H1 (cell line): ENCODE measurements at regions not wholly inside any gene's neighbourhood (a gene's known extent, or its start where the extent isn't known, plus 50 kb on each side); places are given as distances from the start of the nearest gene placed in this dataset.

ENCODE experiments used
- CTCF ChIA-PET: fragments of 300-600 bp; sonication (Branson Sonifier 250); formaldehyde crosslinking; loops from one replicate; lab custom pipeline; 2021; ENCODE audit not compliant: partially characterized antibody; lab: Charles Lee
- POLR2A ChIA-PET: fragments of 300-600 bp; sonication (Branson Sonifier 250); formaldehyde crosslinking; loops from one replicate; lab custom pipeline; 2021; ENCODE audit warnings: inconsistent platforms; ENCODE audit not compliant: partially characterized antibody; lab: Charles Lee
- DNase-seq, 2 experiments: peaks; one replicate each; pipeline versions ENCODE4 v3.0.0 to v3.0.0-alpha.2; 2010 to 2022; ENCODE audit warnings: low spot score in 2 of 2, low read depth in 1 of 2, mixed read lengths in 1 of 2
- FAIRE-seq: peaks from 2 replicates; lab custom pipeline; 2011; peaks lifted over from hg19 to GRCh38; lab: Jason Lieb, UNC
- H2AFZ ChIP-seq: 2 replicates; pipeline ENCODE4 v1.8.1; 2012; ENCODE audit warnings: low read length, inconsistent platforms
- H2AK5ac ChIP-seq: 2 replicates; pipeline ENCODE4 v1.6.1; 2013; ENCODE audit warnings: low read depth, low read length
- H2BK120ac ChIP-seq: replicated peaks from 2 replicates; pipeline ENCODE3; 2013; ENCODE audit warnings: low read depth, low read length, inconsistent platforms
- H2BK12ac ChIP-seq: 2 replicates; pipeline ENCODE4 v1.6.1; 2013; ENCODE audit warnings: low read depth, low read length
- H2BK15ac ChIP-seq: 2 replicates; pipeline ENCODE4 v1.6.1; 2013; ENCODE audit warnings: low read length
- H2BK20ac ChIP-seq: 2 replicates; pipeline ENCODE4 v1.6.1; 2013; ENCODE audit warnings: low read length
- H2BK5ac ChIP-seq: 2 replicates; pipeline ENCODE4 v1.6.1; 2013; ENCODE audit warnings: low read depth, low read length
- H3K14ac ChIP-seq: 2 replicates; pipeline ENCODE4 v1.6.1; 2013; ENCODE audit warnings: inconsistent platforms; ENCODE audit not compliant: insufficient read length
- H3K18ac ChIP-seq: 2 replicates; pipeline ENCODE4 v1.6.1; 2013; ENCODE audit warnings: low read length; ENCODE audit errors: extremely low read depth
- H3K23ac ChIP-seq: 2 replicates; pipeline ENCODE4 v1.6.1; 2013; ENCODE audit warnings: inconsistent platforms; ENCODE audit not compliant: insufficient read length
- H3K23me2 ChIP-seq: 2 replicates; pipeline ENCODE4 v1.6.1; 2013; ENCODE audit warnings: low read depth, low read length
- H3K27ac ChIP-seq: 2 replicates; pipeline ENCODE4 v1.6.1; 2011; ENCODE audit warnings: low read depth, low read length, inconsistent platforms
- H3K27me3 ChIP-seq, 4 experiments: replicated peaks in 1 of 4; 1 replicate in 1 of 4; 2 replicates in 3 of 4; pipeline versions ENCODE4 v1.6.1 to v1.8.1; 2011 to 2013; ENCODE audit warnings: low read length in 3 of 4, mild to moderate bottlenecking in 3 of 4, inconsistent platforms in 2 of 4, mixed read lengths in 2 of 4, moderate library complexity in 1 of 4; ENCODE audit not compliant: control insufficient read depth in 3 of 4, insufficient read depth in 3 of 4; ENCODE audit errors: extremely low read depth in 1 of 4
- H3K36me3 ChIP-seq, 4 experiments: 2 replicates each; pipeline versions ENCODE4 v1.6.1 to v1.8.1; 2011 to 2013; ENCODE audit warnings: mild to moderate bottlenecking in 4 of 4, low read length in 3 of 4, moderate library complexity in 2 of 4, control low read depth in 1 of 4, inconsistent platforms in 1 of 4; ENCODE audit not compliant: insufficient read depth in 4 of 4, control insufficient read depth in 2 of 4
- H3K4ac ChIP-seq: replicated peaks from 2 replicates; pipeline ENCODE3; 2013; ENCODE audit warnings: low read length, low read depth, mixed read lengths, inconsistent platforms; ENCODE audit not compliant: insufficient read length
- H3K4me1 ChIP-seq, 4 experiments: replicated peaks in 1 of 4; 1 replicate in 1 of 4; 2 replicates in 3 of 4; pipeline versions ENCODE4 v1.6.1 to v1.8.1; 2011 to 2013; ENCODE audit warnings: low read length in 3 of 4, inconsistent platforms in 2 of 4, mixed read lengths in 1 of 4; ENCODE audit not compliant: insufficient read depth in 4 of 4, control insufficient read depth in 3 of 4
- H3K4me2 ChIP-seq, 2 experiments: 2 replicates each; pipeline versions ENCODE4 v1.6.1 to v1.8.1; 2011 to 2013; ENCODE audit warnings: low read depth in 2 of 2, low read length in 2 of 2, control low read depth in 1 of 2, inconsistent platforms in 1 of 2, mild to moderate bottlenecking in 1 of 2; ENCODE audit not compliant: insufficient read depth in 1 of 2
- H3K4me3 ChIP-seq, 4 experiments: fragments of 200-600, 300-600 bp in 1 of 4; sonication (generic), shearing (Covaris generic), sonication (Bioruptor Twin) in 1 of 4; 2 replicates each; pipeline versions ENCODE4 v1.5.1 to v1.8.1; 2011 to 2016; ENCODE audit warnings: low read length in 4 of 4, low read depth in 3 of 4, control low read depth in 2 of 4, inconsistent platforms in 2 of 4, mild to moderate bottlenecking in 2 of 4, mixed read lengths in 1 of 4, moderate library complexity in 1 of 4; ENCODE audit not compliant: insufficient read depth in 2 of 4; ENCODE audit errors: extremely low read depth in 1 of 4
- H3K56ac ChIP-seq: replicated peaks from 2 replicates; pipeline ENCODE3; 2013; ENCODE audit warnings: low read depth, mild to moderate bottlenecking, mixed read lengths, low read length, inconsistent platforms; ENCODE audit not compliant: insufficient read length
- H3K79me1 ChIP-seq: 2 replicates; pipeline ENCODE4 v1.6.1; 2013; ENCODE audit warnings: low read depth, low read length, control low read depth
- H3K79me2 ChIP-seq, 2 experiments: 2 replicates each; pipeline versions ENCODE4 v1.6.1 to v1.8.1; 2012 to 2013; ENCODE audit warnings: low read length in 2 of 2, mild to moderate bottlenecking in 2 of 2, inconsistent platforms in 1 of 2; ENCODE audit not compliant: insufficient read depth in 2 of 2, control insufficient read depth in 1 of 2
- H3K9ac ChIP-seq, 4 experiments: replicated peaks in 1 of 4; 1 replicate in 1 of 4; 2 replicates in 3 of 4; pipeline versions ENCODE4 v1.6.1 to v1.8.1; 2011 to 2013; ENCODE audit warnings: low read depth in 3 of 4, low read length in 3 of 4, control low read depth in 2 of 4, mild to moderate bottlenecking in 2 of 4, moderate library complexity in 2 of 4, inconsistent platforms in 1 of 4; ENCODE audit errors: extremely low read depth in 1 of 4
- H3K9me3 ChIP-seq, 2 experiments: 2 replicates each; pipeline versions ENCODE4 v1.6.1 to v1.8.1; 2012 to 2013; ENCODE audit warnings: mild to moderate bottlenecking in 2 of 2, moderate library complexity in 2 of 2, control low read depth in 1 of 2, inconsistent platforms in 1 of 2, low read depth in 1 of 2, low read length in 1 of 2, mixed read lengths in 1 of 2; ENCODE audit not compliant: insufficient read depth in 2 of 2
- H4K20me1 ChIP-seq, 2 experiments: replicated peaks in 1 of 2; 2 replicates each; pipeline versions ENCODE3 to v1.8.1; 2011 to 2013; ENCODE audit warnings: inconsistent platforms in 2 of 2, low read length in 2 of 2, mild to moderate bottlenecking in 1 of 2; ENCODE audit not compliant: insufficient read depth in 2 of 2, control insufficient read depth in 1 of 2
- H4K5ac ChIP-seq: 2 replicates; pipeline ENCODE4 v1.6.1; 2013; ENCODE audit warnings: low read length, low read depth, mixed read lengths, inconsistent platforms; ENCODE audit not compliant: insufficient read length
- H4K8ac ChIP-seq: 2 replicates; pipeline ENCODE4 v1.8.0; 2013; ENCODE audit warnings: mild to moderate bottlenecking, moderate library complexity, low read length, inconsistent platforms; ENCODE audit not compliant: insufficient read depth; ENCODE audit errors: extremely low read depth
- H4K91ac ChIP-seq: replicated peaks from 2 replicates; pipeline ENCODE3; 2013; ENCODE audit warnings: low read length, mixed read lengths, inconsistent platforms; ENCODE audit not compliant: insufficient read length
- KDM5A ChIP-seq: fragments of 200-600 bp; IDR thresholded peaks from 2 replicates; pipeline ENCODE4 v1.7.1; 2012; ENCODE audit warnings: mild to moderate bottlenecking, low read length, inconsistent platforms, mixed read lengths
- SIN3A ChIP-seq, 2 experiments: IDR thresholded peaks in 1 of 2; conservative IDR thresholded peaks in 1 of 2; 2 replicates each; pipeline ENCODE4 v1.6.1; 2011 to 2012; ENCODE audit warnings: low read length in 2 of 2, improper control_type of control experiment in 1 of 2, low read depth in 1 of 2, mild to moderate bottlenecking in 1 of 2
- TEAD4 ChIP-seq: IDR thresholded peaks from 2 replicates; pipeline ENCODE4 v1.6.1; 2012; ENCODE audit warnings: low read depth, low read length, inconsistent platforms, mixed read lengths
- WGBS, 2 experiments: shearing (Covaris generic) in 1 of 2; methylation state at CpG; one replicate each; pipeline versions ENCODE4 v1.1.6 to v1.1.7; 2013 to 2015; ENCODE audit warnings: low lambda C conversion rate in 2 of 2, mixed read lengths in 2 of 2, inconsistent platforms in 1 of 2, low coverage in 1 of 2, missing lambda C conversion rate in 1 of 2; ENCODE audit not compliant: insufficient replicate concordance in 2 of 2, insufficient coverage in 1 of 2, insufficient read length in 1 of 2; ENCODE audit errors: extremely low coverage in 1 of 2, missing lambda C conversion rate in 1 of 2; 5-methylcytosine and 5-hydroxymethylcytosine counted together
- TF ChIP-seq, protein P1 (sequence below): IDR thresholded peaks from 2 replicates; pipeline ENCODE4 v1.6.1; 2012; ENCODE audit warnings: inconsistent platforms

DNA sequence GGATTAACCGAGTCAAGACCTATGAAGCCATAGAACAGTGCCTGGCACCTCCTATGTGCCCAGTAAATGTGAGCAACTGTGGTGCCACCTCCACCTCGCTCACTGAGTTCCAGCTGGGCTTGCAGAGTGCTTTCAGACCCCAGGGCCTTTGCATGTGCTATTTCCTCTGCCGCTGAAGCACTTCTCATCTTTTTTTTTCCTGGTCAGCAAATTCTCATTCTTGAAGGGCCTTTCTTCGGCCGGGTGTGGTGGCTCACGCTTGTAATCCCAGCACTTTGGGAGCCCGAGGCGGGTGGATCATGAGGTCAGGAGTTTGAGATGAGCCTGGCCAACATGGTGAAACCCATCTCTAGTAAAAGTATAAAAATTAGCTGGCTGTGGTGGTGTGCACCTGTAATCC lies 76.5 kb downstream of the MSX1 start:
- Histone ChIP-seq H4K5ac (no peak overlapping the region), H3K27ac (no peak overlapping the region), H3K56ac (no peak overlapping the region), H3K4me1 (no peaks in the 10 kb centered on the region), H2BK12ac (no peak overlapping the region), H2AK5ac (no peak overlapping the region), H3K4me2 (no peak overlapping the region), H4K8ac (no peak overlapping the region), H3K9me3 (no peaks in the 10 kb centered on the region), H2BK20ac (no peak overlapping the region), H3K27me3 (0 out of 7 replicates have a peak, but pooled peaks cover 0 to 1% (median 0%) of the 10 kb centered on the region in 4 experiments), H3K9ac (no peak overlapping the region), H3K23me2 (no peaks in the 10 kb centered on the region), H3K23ac (no peak overlapping the region), H3K36me3 (no peaks in the 10 kb centered on the region), H2BK15ac (no peak overlapping the region), H3K79me2 (no peaks in the 10 kb centered on the region), H2AFZ (no peak overlapping the region), H2BK5ac (no peak overlapping the region), H3K79me1 (no peaks in the 10 kb centered on the region), H4K20me1 (no peaks in the 10 kb centered on the region), H3K18ac (no peak overlapping the region), H3K4me3 (no peak overlapping the region), H3K14ac (no peak overlapping the region), H4K91ac (no peak overlapping the region), H2BK120ac (no peak overlapping the region), H3K4ac (no peak overlapping the region)
- TF ChIP-seq TEAD4: no peak
- TF ChIP-seq KDM5A: no peak
- TF ChIP-seq SIN3A (conservative IDR thresholded peaks at IDR 0.05 in 1 of 2, IDR thresholded peaks at IDR 0.05 in 1 of 2; ENCODE audit: low read depth in 1 of 2, low read length in 2 of 2): no peak
- TF ChIP-seq, protein P1, sequence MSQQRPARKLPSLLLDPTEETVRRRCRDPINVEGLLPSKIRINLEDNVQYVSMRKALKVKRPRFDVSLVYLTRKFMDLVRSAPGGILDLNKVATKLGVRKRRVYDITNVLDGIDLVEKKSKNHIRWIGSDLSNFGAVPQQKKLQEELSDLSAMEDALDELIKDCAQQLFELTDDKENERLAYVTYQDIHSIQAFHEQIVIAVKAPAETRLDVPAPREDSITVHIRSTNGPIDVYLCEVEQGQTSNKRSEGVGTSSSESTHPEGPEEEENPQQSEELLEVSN: no peak
- POLR2A ChIA-PET: no interaction called here
- FAIRE-seq (no peak), DNase-seq (peak in 1 of 2 experiments; percentile 17)
- CTCF ChIA-PET: no interaction called here
- 74% methylated on average over 8 of the region's 8 CpGs; no CpG with 5 or more reads in 1 of the 2 experiments for whole genome bisulfite sequencing, 2 experiments
